Natural killer cell (primary cell): ENCODE measurements at regions not wholly inside any gene's neighbourhood (a gene's known extent, or its start where the extent isn't known, plus 50 kb on each side); places are given as distances from the start of the nearest gene placed in this dataset.

Experiments
- ATAC-seq, 3 donors: fragments of 150-1000 bp in 2 of 3; fragments of 200-7000 bp in 1 of 3; cut with Tn5 transposase; 1 replicate in 1 of 3; 2 replicates in 2 of 3; pipeline ENCODE4 v1.10.0; 2021; ENCODE audit warnings: mild to moderate bottlenecking in 2 of 3, moderate library complexity in 2 of 3
- DNase-seq, 2 donors: peaks; one replicate each; pipeline versions ENCODE4 v3.0.0 to v3.0.0-alpha.2; 2013 to 2021; ENCODE audit warnings: mixed read lengths in 1 of 2
- H3K27ac ChIP-seq: one replicate; pipeline ENCODE4 v1.5.1; 2013; ENCODE audit warnings: mild to moderate bottlenecking, low read length
- H3K27me3 ChIP-seq: one replicate; pipeline ENCODE4 v1.6.1; 2013; ENCODE audit warnings: low read length; ENCODE audit not compliant: control insufficient read depth, insufficient read depth
- H3K36me3 ChIP-seq: one replicate; pipeline ENCODE4 v1.6.1; 2013; ENCODE audit warnings: low read length; ENCODE audit not compliant: control insufficient read depth, insufficient read depth
- H3K4me1 ChIP-seq: one replicate; pipeline ENCODE4 v1.6.1; 2013; ENCODE audit warnings: low read length; ENCODE audit not compliant: control insufficient read depth, insufficient read depth
- H3K4me3 ChIP-seq: one replicate; pipeline ENCODE4 v1.5.1; 2013; ENCODE audit warnings: low read length
- H3K9me3 ChIP-seq: one replicate; pipeline ENCODE4 v1.6.1; 2013; ENCODE audit warnings: low read length; ENCODE audit not compliant: control insufficient read depth, insufficient read depth
- H3K27ac Mint-ChIP-seq, 2 donors: one replicate each; pipeline ENCODE4 v1.8.0; 2022; ENCODE audit warnings: mild to moderate bottlenecking in 2 of 2, mixed read lengths in 2 of 2, moderate library complexity in 1 of 2
- H3K27me3 Mint-ChIP-seq, 2 donors: one replicate each; pipeline ENCODE4 v1.8.0; 2022; ENCODE audit warnings: low read depth in 2 of 2, mixed read lengths in 2 of 2
- H3K36me3 Mint-ChIP-seq: one replicate; pipeline ENCODE4 v1.8.0; 2022; ENCODE audit warnings: mixed read lengths
- H3K4me1 Mint-ChIP-seq, 2 donors: one replicate each; pipeline ENCODE4 v1.8.0; 2022; ENCODE audit warnings: mixed read lengths in 2 of 2
- H3K4me3 Mint-ChIP-seq: one replicate; pipeline ENCODE4 v1.8.0; 2022; ENCODE audit warnings: mild to moderate bottlenecking, moderate library complexity, mixed read lengths
- H3K9me3 Mint-ChIP-seq, 2 donors: one replicate each; pipeline ENCODE4 v1.8.0; 2022; ENCODE audit warnings: mixed read lengths in 2 of 2
- CTCF ChIP-seq: fragments of 200-600 bp; IDR thresholded peaks from one replicate; pipeline ENCODE4 v1.8.0; 2022; ENCODE audit warnings: antibody characterized with exemption
- WGBS: methylation state at CpG from one replicate; pipeline ENCODE4 v1.1.7; 2013; ENCODE audit warnings: missing lambda C conversion rate; ENCODE audit not compliant: insufficient coverage; 5-methylcytosine and 5-hydroxymethylcytosine counted together
- intact Hi-C: fragments of 100-400 bp; cut with micrococcal nuclease; formaldehyde crosslinking; loops from one replicate; pipeline ENCODE4 v1.14.2; 2022

- H3K4me1 Mint-ChIP-seq, result peaks cover 12 to 16% of the 10 kb centered on the region in 2 donors
- H3K4me1 ChIP-seq, result peaks cover 12% of the 10 kb centered on the region
- peak overlapping the region in 1 of 2 donors; percentile 75 for H3K27ac Mint-ChIP-seq
- TF ChIP-seq CTCF, result no peak
- WGBS, result no CpG with 5 or more reads among the region's 1 CpG
- no peaks in the 10 kb centered on the region for H3K36me3 ChIP-seq
- no peak for DNase-seq
- peaks cover 0 to 10% of the 10 kb centered on the region in 2 donors for H3K27me3 Mint-ChIP-seq
- no peaks in the 10 kb centered on the region for H3K36me3 Mint-ChIP-seq
- H3K4me3 ChIP-seq, result no peak overlapping the region
- no peaks in the 10 kb centered on the region for H3K27me3 ChIP-seq
- no peak overlapping the region for H3K27ac ChIP-seq
- ATAC-seq, result no peak
- peak overlapping the region; percentile 10 for H3K4me3 Mint-ChIP-seq
- H3K9me3 ChIP-seq, result no peaks in the 10 kb centered on the region
- H3K9me3 Mint-ChIP-seq, result no peaks in the 10 kb centered on the region
- intact Hi-C loops, result loop anchor here (5.0 kb wide), 1 partner anchor 584 kb away; no protein-coding TSS in a partner anchor
Measured at GRCh38 chr6:156688620-156688971, 88.6 kb upstream of the ARID1B start.

- no peak for TF ChIP-seq CTCF
- H3K36me3 ChIP-seq, result no peaks in the 10 kb centered on the region
- H3K36me3 Mint-ChIP-seq, result no peaks in the 10 kb centered on the region
- H3K9me3 Mint-ChIP-seq, result no peaks in the 10 kb centered on the region
- H3K27ac ChIP-seq, result peak overlapping the region; percentile 56
- H3K4me3 ChIP-seq, result peak overlapping the region; percentile 70
- H3K4me3 Mint-ChIP-seq, result peak overlapping the region; percentile 77
- H3K9me3 ChIP-seq, result no peaks in the 10 kb centered on the region
- intact Hi-C loops, result loop anchor here (1.0 to 5.0 kb wide), 3 partner anchors 89 to 584 kb away; partner anchors contain the start of gene ARID1B
- H3K27ac Mint-ChIP-seq, result peak overlapping the region; percentile 27 to 75
- H3K4me1 ChIP-seq, result peaks cover 12% of the 10 kb centered on the region
- peaks cover 12 to 16% of the 10 kb centered on the region in 2 donors for H3K4me1 Mint-ChIP-seq
- no peaks in the 10 kb centered on the region for H3K27me3 ChIP-seq
- WGBS, result 35% methylated on average over 22 of the region's 22 CpGs
- no peak for ATAC-seq
- H3K27me3 Mint-ChIP-seq, result peaks cover 3 to 10% of the 10 kb centered on the region in 2 donors
- peak in 1 of 2 donors; percentile 23 for DNase-seq
Measured at GRCh38 chr6:156687789-156688619, 89.2 kb upstream of the ARID1B start.

- Histone ChIP-seq H3K36me3 (no peaks in the 10 kb centered on the region), H3K4me1 (peaks cover 12% of the 10 kb centered on the region), H3K27me3 (no peaks in the 10 kb centered on the region), H3K4me3 (peak overlapping the region; percentile 95), H3K9me3 (no peaks in the 10 kb centered on the region), H3K27ac (peak overlapping the region; percentile 96)
- H3K36me3 Mint-ChIP-seq, result no peaks in the 10 kb centered on the region
- DNase-seq, result peak; percentile 80 to 93
- peak; percentile 89 to 95 (median 93) for ATAC-seq
- H3K27me3 Mint-ChIP-seq, result peaks cover 6 to 10% of the 10 kb centered on the region in 2 donors
- peaks cover 12 to 16% of the 10 kb centered on the region in 2 donors for H3K4me1 Mint-ChIP-seq
- H3K9me3 Mint-ChIP-seq, result no peaks in the 10 kb centered on the region
- peak overlapping the region; percentile 92 for H3K4me3 Mint-ChIP-seq
- peak overlapping the region; percentile 72 to 75 for H3K27ac Mint-ChIP-seq
- intact Hi-C loops, result loop anchor here (1.0 to 5.0 kb wide), 3 partner anchors 90 to 585 kb away; partner anchors contain the start of gene ARID1B
- no peak for TF ChIP-seq CTCF
- under 1% methylated on average over 105 of the region's 105 CpGs for WGBS
Measured at GRCh38 chr6:156686995-156687788, 90.0 kb upstream of the ARID1B start.
